ENCODE measurements at regions not wholly inside any gene's neighbourhood (a gene's known extent, or its start where the extent isn't known, plus 50 kb on each side); places are given as distances from the start of the nearest gene placed in this dataset.

DNA sequence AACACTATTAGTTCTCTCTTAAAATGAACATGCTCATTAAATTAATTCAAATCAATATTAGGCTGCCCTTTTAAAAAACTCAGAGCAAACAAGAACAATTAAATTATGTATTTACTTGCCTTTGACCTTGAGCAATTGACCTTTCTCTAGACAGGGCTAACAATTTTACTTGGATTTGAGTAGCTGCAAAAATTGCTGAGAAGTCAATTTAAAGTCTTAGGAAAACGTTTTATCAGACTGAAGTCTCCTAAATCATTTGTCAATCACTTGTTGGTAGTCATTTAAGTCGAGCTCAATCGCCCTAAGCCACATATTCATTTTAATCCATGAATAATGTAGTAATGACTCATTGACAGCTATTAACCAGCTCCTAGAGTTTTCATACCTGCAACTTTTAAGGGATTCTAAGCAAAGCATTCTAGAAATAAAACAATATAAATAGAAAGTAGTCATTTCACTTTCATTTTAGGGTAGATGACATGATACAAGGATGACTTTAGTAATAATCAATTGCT is 84.9 kb upstream of the SEC61G start:
- no peak overlapping the region for H3K4me3 ChIP-seq (replicated peaks in 1 of 2; ENCODE audit: low read depth in 2 of 2, low read length in 2 of 2)
- TF ChIP-seq CTCF (IDR thresholded peaks at IDR 0.05; ENCODE audit: low read depth, low read length), result no peak
- no peak for DNase-seq (ENCODE audit: low read depth in 2 of 2)

DNA sequence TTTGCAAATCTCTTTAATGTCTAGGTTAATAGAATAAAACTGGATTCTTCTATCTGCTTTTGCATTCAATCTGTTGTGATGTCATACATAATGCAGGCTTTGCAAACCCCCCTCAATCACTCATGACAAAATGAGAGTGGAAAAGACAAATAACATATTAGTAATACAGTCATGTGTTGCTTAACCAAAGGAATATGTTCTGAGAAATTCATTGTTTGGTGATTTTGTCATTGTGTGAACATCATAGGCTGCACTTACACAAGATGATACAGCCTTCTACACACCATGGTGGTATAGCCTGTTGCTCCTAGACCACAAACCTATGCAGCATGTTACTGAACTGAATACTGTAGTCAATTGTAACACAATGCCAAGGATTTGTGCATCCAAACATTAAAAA is 87.3 kb upstream of the SEC61G start:
- TF ChIP-seq CTCF (IDR thresholded peaks at IDR 0.05; ENCODE audit: low read depth, low read length), result no peak
- DNase-seq (ENCODE audit: low read depth in 2 of 2), result peak in 1 of 2 donors; percentile 69
- H3K4me3 ChIP-seq (replicated peaks in 1 of 2; ENCODE audit: low read depth in 2 of 2, low read length in 2 of 2), result no peak overlapping the region

GRCh38 chr7:54847921-54848320 is 88.9 kb upstream of the SEC61G start:
- no peak for DNase-seq (ENCODE audit: low read depth in 2 of 2)
- no peak for TF ChIP-seq CTCF (IDR thresholded peaks at IDR 0.05; ENCODE audit: low read depth, low read length)
- H3K4me3 ChIP-seq (replicated peaks in 1 of 2; ENCODE audit: low read depth in 2 of 2, low read length in 2 of 2), result no peak overlapping the region

GRCh38 chr7:54856856-54857255 is 97.8 kb upstream of the SEC61G start:
- no peak for TF ChIP-seq CTCF (IDR thresholded peaks at IDR 0.05; ENCODE audit: low read depth, low read length)
- DNase-seq (ENCODE audit: low read depth in 2 of 2), result no peak
- H3K4me3 ChIP-seq (replicated peaks in 1 of 2; ENCODE audit: low read depth in 2 of 2, low read length in 2 of 2), result no peak overlapping the region

DNA sequence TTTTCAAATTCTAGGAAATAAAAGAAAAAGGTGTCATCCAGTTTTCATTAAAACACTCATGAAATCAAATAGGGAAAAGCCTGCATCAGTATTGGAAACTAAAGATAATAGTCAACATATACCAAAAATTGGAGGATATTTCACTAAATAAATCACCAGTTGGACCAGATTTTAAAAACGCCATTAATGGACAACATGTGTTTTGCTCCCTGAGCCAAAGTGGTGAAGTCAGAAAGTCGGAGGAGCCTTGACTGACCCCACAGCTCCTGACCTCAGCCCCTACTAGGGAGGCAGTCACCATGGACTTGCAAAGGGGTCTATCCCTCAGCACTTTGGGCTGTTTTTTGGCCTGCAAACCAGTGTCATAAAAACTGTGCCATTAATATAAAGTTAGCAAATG is 98.3 kb upstream of the SEC61G start:
- H3K4me3 ChIP-seq (replicated peaks in 1 of 2; ENCODE audit: low read depth in 2 of 2, low read length in 2 of 2), result no peak overlapping the region
- DNase-seq (ENCODE audit: low read depth in 2 of 2), result no peak
- no peak for TF ChIP-seq CTCF (IDR thresholded peaks at IDR 0.05; ENCODE audit: low read depth, low read length)

DNA sequence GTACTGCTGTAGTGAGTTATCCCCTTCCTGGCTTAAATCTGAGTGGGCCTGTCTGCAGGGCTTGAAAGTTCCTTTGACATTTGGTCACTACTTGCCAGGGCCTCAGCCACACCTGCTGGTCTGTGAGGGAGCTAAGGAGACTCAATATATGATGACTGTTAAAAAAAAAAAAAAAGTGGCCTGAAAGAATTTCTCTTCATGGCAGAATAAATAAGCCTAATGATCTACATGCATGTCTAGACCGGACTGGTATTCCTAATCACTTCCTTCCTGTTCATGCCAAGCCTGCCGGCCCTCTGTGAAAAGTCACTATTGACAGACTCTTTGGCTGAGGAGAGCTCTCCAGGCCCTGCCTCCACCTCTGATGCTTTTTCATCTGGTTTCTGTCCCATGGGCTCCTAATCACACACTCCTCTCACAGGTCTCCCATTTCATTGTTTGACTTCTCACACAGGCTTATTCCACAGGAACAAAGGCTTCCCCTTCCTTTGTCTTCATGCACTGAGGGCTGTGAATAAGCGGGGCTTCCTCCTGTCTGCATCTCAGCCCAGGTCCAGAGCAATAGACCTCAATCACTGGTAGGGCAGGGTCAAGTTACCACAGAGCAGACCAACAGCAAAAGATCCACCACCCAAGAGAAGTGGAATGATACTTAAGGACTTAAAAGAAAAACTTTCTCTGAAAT is 99.1 kb upstream of the SEC61G start:
- no peak for DNase-seq (ENCODE audit: low read depth in 2 of 2)
- TF ChIP-seq CTCF (IDR thresholded peaks at IDR 0.05; ENCODE audit: low read depth, low read length), result no peak
- no peak overlapping the region for H3K4me3 ChIP-seq (replicated peaks in 1 of 2; ENCODE audit: low read depth in 2 of 2, low read length in 2 of 2)

- TF ChIP-seq CTCF (IDR thresholded peaks at IDR 0.05; ENCODE audit: low read depth, low read length), result no peak
- DNase-seq (ENCODE audit: low read depth in 2 of 2), result peak; percentile 18 to 36
- H3K4me3 ChIP-seq (replicated peaks in 1 of 2; ENCODE audit: low read depth in 2 of 2, low read length in 2 of 2), result no peak overlapping the region
Measured at GRCh38 chr7:54859066-54859465, 100.1 kb upstream of the SEC61G start.
